Transverse colon (tissue), 4 donors: ENCODE measurements at regions not wholly inside any gene's neighbourhood (a gene's known extent, or its start where the extent isn't known, plus 50 kb on each side); places are given as distances from the start of the nearest gene placed in this dataset.
"Not testable (repeated sequence)": the region's sequence is repeated elsewhere in the genome, so short reads cannot be mapped to it uniquely, and the experiment has no call there.

ENCODE experiments used
- DNase-seq: peaks from one replicate; pipeline ENCODE4 v3.0.0-alpha.2; 2019
- H3K27ac ChIP-seq, 4 donors: fragments of 200-600 bp; sonication (generic); 2 replicates each; pipeline ENCODE4 v1.5.1; 2016 to 2018; ENCODE audit warnings: inconsistent platforms in 4 of 4
- H3K27me3 ChIP-seq: fragments of 200-600 bp; sonication (generic); 2 replicates; pipeline ENCODE4 v1.5.1; 2017; ENCODE audit warnings: inconsistent platforms
- H3K36me3 ChIP-seq, 4 donors: fragments of 200-600 bp; sonication (generic); 2 replicates each; pipeline ENCODE4 v1.5.1; 2017 to 2019; ENCODE audit warnings: inconsistent platforms in 4 of 4
- H3K4me1 ChIP-seq, 4 donors: fragments of 200-600 bp; sonication (generic); 2 replicates each; pipeline ENCODE4 v1.5.1; 2017 to 2020; ENCODE audit warnings: inconsistent platforms in 4 of 4
- H3K4me3 ChIP-seq, 4 donors: fragments of 200-600 bp; sonication (generic); 1 replicate in 1 of 4; 2 replicates in 3 of 4; pipeline versions ENCODE4 v1.5.1 to v1.6.1; 2017 to 2019; ENCODE audit warnings: inconsistent platforms in 4 of 4
- H3K9me3 ChIP-seq, 2 donors: fragments of 200-600 bp; sonication (generic); 2 replicates each; pipeline ENCODE4 v1.5.1; 2017 to 2019; ENCODE audit warnings: inconsistent platforms in 2 of 2
- CTCF ChIP-seq, 5 experiments: fragments of 200-600 bp in 3 of 5; fragments of 450-650 bp in 2 of 5; sonication (generic) in 3 of 5; IDR thresholded peaks; 1 replicate in 2 of 5; 2 replicates in 3 of 5; pipeline ENCODE4 v1.5.1; 2016 to 2017; ENCODE audit warnings: antibody characterized with exemption in 5 of 5, inconsistent platforms in 3 of 5, mild to moderate bottlenecking in 2 of 5, moderate library complexity in 1 of 5
- EP300 ChIP-seq: sonication (generic); formaldehyde crosslinking; IDR thresholded peaks from one replicate; pipeline ENCODE4 v1.6.1; 2017; ENCODE audit warnings: antibody characterized with exemption, low read depth
- POLR2A ChIP-seq: fragments of 450-650 bp; IDR thresholded peaks from one replicate; pipeline ENCODE4 v1.6.1; 2016; ENCODE audit warnings: antibody characterized with exemption, mild to moderate bottlenecking, moderate library complexity
- POLR2AphosphoS5 ChIP-seq, 3 donors: sonication (generic); formaldehyde crosslinking; IDR thresholded peaks; one replicate each; pipeline ENCODE4 v1.6.1; 2016; ENCODE audit warnings: antibody characterized with exemption in 3 of 3
- WGBS, 2 donors: methylation state at CpG; one replicate each; pipeline ENCODE4 v1.1.5; 2018; ENCODE audit warnings: low coverage in 1 of 2; 5-methylcytosine and 5-hydroxymethylcytosine counted together
- in situ Hi-C, 4 donors: fragments of 200-750 bp; cut with MboI; loops; one replicate each; pipeline versions ENCODE4 v1.15.0 to v1.15.1; 2017; ENCODE audit warnings: low sequenced_read_pairs in 3 of 4, low pct_ligation_motif_present in 1 of 4, low pct_unique_long_range_greater_than_20kb in 1 of 4
- intact Hi-C: fragments of 100-400 bp; cut with DNase I; formaldehyde crosslinking; loops from one replicate; pipeline ENCODE4 v1.15.1; 2023; ENCODE audit warnings: low total_unique reads

DNA sequence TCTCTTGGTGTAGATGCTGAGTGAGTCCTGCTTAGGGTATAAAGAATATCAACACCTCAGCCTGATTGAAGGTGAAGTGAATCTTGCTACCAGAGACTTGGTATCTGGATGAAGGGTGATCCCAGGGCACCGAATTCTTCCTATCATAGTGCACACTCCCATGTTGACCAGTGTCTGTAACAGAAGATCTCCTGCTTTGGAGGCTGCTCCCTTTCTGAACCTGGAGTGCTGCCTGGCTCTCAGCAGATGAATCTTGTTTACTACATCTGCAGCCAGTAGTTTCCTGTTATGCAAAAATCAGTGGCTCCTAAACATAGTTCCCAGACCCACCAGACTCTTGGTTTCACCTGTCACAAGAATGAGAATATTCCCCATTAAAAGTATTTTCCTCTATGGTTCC lies 191.7 kb upstream of the GK2 start:
- WGBS, 2 donors: 75% methylated on average over 1 of the region's 1 CpG; no CpG with 5 or more reads in 1 of the 2 donors
- Histone ChIP-seq H3K4me3 (no peak overlapping the region), H3K4me1 (no peaks in the 10 kb centered on the region), H3K27me3 (no peaks in the 10 kb centered on the region), H3K36me3 (no peaks in the 10 kb centered on the region), H3K9me3 (no peaks in the 10 kb centered on the region), H3K27ac (no peak overlapping the region)
- TF ChIP-seq CTCF (IDR thresholded peaks at IDR 0.05): no peak
- intact Hi-C loops: no loop called here
- in situ Hi-C loops: no loop called here
- DNase-seq: no peak

GRCh38 chr4:79598801-79599200 lies 190.8 kb upstream of the GK2 start:
- H3K9me3 ChIP-seq: no peaks in the 10 kb centered on the region
- intact Hi-C loops (no loop called here), in situ Hi-C loops (no loop called here)
- DNase-seq: no peak
- H3K4me3 ChIP-seq: no peak overlapping the region
- WGBS, 2 donors: 54 to 74% methylated on average over 4 of the region's 4 CpGs
- H3K27me3 ChIP-seq: no peaks in the 10 kb centered on the region
- no peak for TF ChIP-seq EP300
- TF ChIP-seq POLR2AphosphoS5 (IDR thresholded peaks at IDR 0.05): no peak
- no peak for TF ChIP-seq POLR2A
- no peak for TF ChIP-seq CTCF (IDR thresholded peaks at IDR 0.05)
- H3K36me3 ChIP-seq: no peaks in the 10 kb centered on the region
- peak overlapping the region in 3 of 4 donors; percentile 12 to 47 (median 41) for H3K27ac ChIP-seq
- H3K4me1 ChIP-seq: no peaks in the 10 kb centered on the region

- Histone ChIP-seq H3K36me3 (no peaks in the 10 kb centered on the region), H3K27me3 (no peaks in the 10 kb centered on the region), H3K9me3 (no peaks in the 10 kb centered on the region), H3K4me3 (no peak overlapping the region), H3K27ac (peak overlapping the region in 1 of 4 donors; percentile 47), H3K4me1 (no peaks in the 10 kb centered on the region)
- DNase-seq: no peak
- in situ Hi-C loops: no loop called here
- intact Hi-C loops: no loop called here
- WGBS, 2 donors: 83 to 92% methylated on average over 1 to 2 of the region's 2 CpGs
- TF ChIP-seq EP300: no peak
- TF ChIP-seq CTCF (IDR thresholded peaks at IDR 0.05): no peak
- no peak for TF ChIP-seq POLR2AphosphoS5 (IDR thresholded peaks at IDR 0.05)
- TF ChIP-seq POLR2A: no peak
Measured at GRCh38 chr4:79598214-79598613, 190.2 kb upstream of the GK2 start.

DNA sequence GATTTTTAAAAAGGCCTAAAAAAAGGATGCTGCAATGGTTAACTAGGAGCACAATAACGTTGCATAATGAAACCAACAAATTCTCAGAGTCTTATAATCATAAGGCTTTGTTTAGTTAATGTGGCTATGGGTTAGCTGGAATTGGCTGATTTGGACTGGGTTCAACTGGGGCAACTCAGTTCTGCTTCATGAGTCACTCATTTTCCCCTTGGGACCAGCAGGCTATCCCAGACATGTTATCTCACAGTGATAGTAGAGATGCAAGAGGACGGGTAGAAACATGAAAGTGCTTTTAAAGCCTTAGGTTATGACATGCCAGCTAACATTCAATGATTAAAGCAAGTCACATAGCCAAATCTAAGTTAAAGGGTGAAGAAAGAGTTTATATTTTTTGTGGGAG lies 189.2 kb upstream of the GK2 start:
- no peaks in the 10 kb centered on the region for H3K27me3 ChIP-seq
- H3K9me3 ChIP-seq: no peaks in the 10 kb centered on the region
- intact Hi-C loops: no loop called here
- DNase-seq: no peak
- TF ChIP-seq POLR2AphosphoS5 (IDR thresholded peaks at IDR 0.05): no peak
- no peak for TF ChIP-seq POLR2A
- TF ChIP-seq CTCF (IDR thresholded peaks at IDR 0.05): no peak
- TF ChIP-seq EP300: no peak
- no peaks in the 10 kb centered on the region for H3K36me3 ChIP-seq
- H3K4me3 ChIP-seq: no peak overlapping the region
- WGBS, 2 donors: 58 to 77% methylated on average over 2 of the region's 2 CpGs
- no peaks in the 10 kb centered on the region for H3K4me1 ChIP-seq
- in situ Hi-C loops: no loop called here
- no peak overlapping the region for H3K27ac ChIP-seq

DNA sequence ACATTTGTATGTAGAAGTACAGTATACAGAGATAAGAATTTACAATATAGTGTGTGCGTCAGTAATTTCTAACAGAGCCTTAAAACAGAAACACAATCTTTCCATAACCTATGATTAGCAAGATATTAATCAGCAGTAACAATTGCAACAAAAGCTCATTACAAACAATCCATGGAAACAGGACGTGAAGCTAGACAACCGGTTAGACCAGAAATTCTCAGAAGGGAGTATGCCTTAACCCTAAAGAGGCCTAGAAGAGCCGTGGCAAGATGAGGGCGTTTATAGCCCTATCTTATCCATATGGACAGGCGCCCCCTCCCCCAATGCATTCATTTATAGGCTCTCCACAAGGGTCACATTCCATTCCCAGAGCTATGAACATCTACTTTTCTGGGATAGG lies 184.2 kb upstream of the GK2 start:
- H3K36me3 ChIP-seq, H3K9me3 ChIP-seq, H3K4me1 ChIP-seq, DNase-seq, H3K27ac ChIP-seq, H3K4me3 ChIP-seq, in situ Hi-C loops, intact Hi-C loops, H3K27me3 ChIP-seq: not testable (repeated sequence)
- 53 to 70% methylated on average over 4 to 6 of the region's 6 CpGs for WGBS, 2 donors
